SK-N-SH (cell line): ENCODE measurements at regions not wholly inside any gene's neighbourhood (a gene's known extent, or its start where the extent isn't known, plus 50 kb on each side); places are given as distances from the start of the nearest gene placed in this dataset.

ENCODE experiments used
- CTCF ChIA-PET: fragments of 300-600, 350-600 bp; formaldehyde crosslinking; extraction: SDS; loops from one replicate; lab custom pipeline; 2021; lab: Yijun Ruan, JAX
- POLR2A ChIA-PET: fragments of 350-600 bp; sonication (Branson Sonifier 250); formaldehyde crosslinking; extraction: SDS; loops from one replicate; lab custom pipeline; 2020; ENCODE audit warnings: antibody characterized with exemption, inconsistent platforms; lab: Yijun Ruan, JAX
- DNase-seq: peaks from one replicate; pipeline ENCODE4 v3.0.0; 2012
- H2AFZ ChIP-seq: fragments of 200-600 bp; sonication (generic); 2 replicates; pipeline ENCODE4 v1.8.1; 2016; ENCODE audit warnings: antibody characterized with exemption, mild to moderate bottlenecking, low read depth
- H3F3A ChIP-seq: fragments of 200-600 bp; sonication (generic); replicated peaks from 2 replicates; pipeline ENCODE3; 2016; ENCODE audit warnings: antibody characterized with exemption, mild to moderate bottlenecking; ENCODE audit not compliant: insufficient read depth
- H3K27ac ChIP-seq, 2 experiments: fragments of 200-500 bp in 1 of 2; fragments of 200-600 bp in 1 of 2; sonication (Bioruptor generic) in 1 of 2; sonication (generic), shearing (Covaris generic) in 1 of 2; 2 replicates each; pipeline versions ENCODE4 v1.5.1 to v1.6.1; 2014 to 2016; ENCODE audit warnings: low read depth in 2 of 2, inconsistent platforms in 1 of 2, low read length in 1 of 2, mild to moderate bottlenecking in 1 of 2, mixed read lengths in 1 of 2
- H3K27me3 ChIP-seq: fragments of 200-600 bp; sonication (generic), shearing (Covaris generic); 2 replicates; pipeline ENCODE4 v1.6.1; 2016; ENCODE audit warnings: mixed run types; ENCODE audit not compliant: insufficient read depth
- H3K36me3 ChIP-seq, 2 experiments: fragments of 200-500 bp in 1 of 2; fragments of 200-600 bp in 1 of 2; sonication (Bioruptor generic) in 1 of 2; sonication (generic) in 1 of 2; replicated peaks in 1 of 2; 2 replicates each; pipeline versions ENCODE3 to v1.5.1; 2014 to 2016; ENCODE audit warnings: low read length in 1 of 2, mild to moderate bottlenecking in 1 of 2; ENCODE audit not compliant: insufficient read depth in 2 of 2, control insufficient read depth in 1 of 2
- H3K4me1 ChIP-seq, 2 experiments: fragments of 200-500 bp in 1 of 2; fragments of 200-600 bp in 1 of 2; sonication (Bioruptor generic) in 1 of 2; sonication (generic), shearing (Covaris generic) in 1 of 2; 2 replicates each; pipeline versions ENCODE4 v1.5.1 to v1.6.1; 2014 to 2016; ENCODE audit warnings: low read depth in 1 of 2, low read length in 1 of 2, mixed run types in 1 of 2; ENCODE audit not compliant: insufficient read depth in 2 of 2, control insufficient read depth in 1 of 2
- H3K4me2 ChIP-seq: fragments of 200-600 bp; sonication (generic), shearing (Covaris generic); 2 replicates; pipeline ENCODE4 v1.6.1; 2017; ENCODE audit warnings: mixed run types
- H3K4me3 ChIP-seq, 2 experiments: fragments of 200-500 bp in 1 of 2; fragments of 200-600 bp in 1 of 2; sonication (Bioruptor generic) in 1 of 2; sonication (generic), shearing (Covaris generic) in 1 of 2; 2 replicates each; pipeline versions ENCODE4 v1.5.1 to v1.8.1; 2014 to 2016; ENCODE audit warnings: low read depth in 2 of 2, inconsistent platforms in 1 of 2, low read length in 1 of 2, mild to moderate bottlenecking in 1 of 2, mixed read lengths in 1 of 2, moderate library complexity in 1 of 2
- H3K79me2 ChIP-seq: fragments of 200-600 bp; sonication (generic); 2 replicates; pipeline ENCODE4 v1.8.1; 2017; ENCODE audit warnings: mild to moderate bottlenecking; ENCODE audit not compliant: insufficient read depth
- H3K9ac ChIP-seq: fragments of 200-600 bp; sonication (generic); 2 replicates; pipeline ENCODE4 v1.6.1; 2017; ENCODE audit warnings: mixed run types
- H3K9me2 ChIP-seq: fragments of 200-600 bp; sonication (generic); 2 replicates; pipeline ENCODE4 v1.6.1; 2017; ENCODE audit warnings: mixed run types
- H3K9me3 ChIP-seq: fragments of 200-600 bp; sonication (generic); 2 replicates; pipeline ENCODE4 v1.6.1; 2017; ENCODE audit warnings: mixed run types, mild to moderate bottlenecking, moderate library complexity
- H4K20me1 ChIP-seq: fragments of 200-600 bp; sonication (generic); 2 replicates; pipeline ENCODE4 v1.6.1; 2017; ENCODE audit warnings: mild to moderate bottlenecking, mixed run types; ENCODE audit not compliant: insufficient read depth
- ELF1 ChIP-seq: IDR thresholded peaks from 2 replicates; pipeline ENCODE4 v1.4.0; 2012
- EP300 ChIP-seq, 2 experiments: IDR thresholded peaks; 2 replicates each; pipeline versions ENCODE4 v1.4.0 to v1.6.1; 2012; ENCODE audit warnings: borderline replicate concordance in 1 of 2, low read depth in 1 of 2, low read length in 1 of 2
- FOXJ3 ChIP-seq: sonication (generic); formaldehyde crosslinking; IDR thresholded peaks from 2 replicates; pipeline ENCODE4 v1.5.1; 2020; ENCODE audit warnings: mild to moderate bottlenecking, missing genetic modification reagents
- FOXM1 ChIP-seq: IDR thresholded peaks from 2 replicates; pipeline ENCODE4 v1.4.0; 2012; ENCODE audit warnings: low read depth, mild to moderate bottlenecking
- GATA2 ChIP-seq: sonication (generic); formaldehyde crosslinking; IDR thresholded peaks from 2 replicates; pipeline ENCODE4 v1.5.0; 2020; ENCODE audit warnings: mild to moderate bottlenecking, missing genetic modification reagents
- MXI1 ChIP-seq: IDR thresholded peaks from 2 replicates; pipeline ENCODE4 v1.6.1; 2012; ENCODE audit warnings: mild to moderate bottlenecking, low read depth, low read length, improper control_type of control experiment
- NFIC ChIP-seq: IDR thresholded peaks from 2 replicates; pipeline ENCODE4 v1.4.0; 2012; ENCODE audit warnings: borderline replicate concordance
- NRF1 ChIP-seq: IDR thresholded peaks from 2 replicates; pipeline ENCODE4 v1.6.1; 2012; ENCODE audit warnings: low read depth, mild to moderate bottlenecking, low read length
- RFX5 ChIP-seq: IDR thresholded peaks from 2 replicates; pipeline ENCODE4 v1.6.1; 2012; ENCODE audit warnings: mild to moderate bottlenecking, improper control_type of control experiment, low read length
- SMC3 ChIP-seq: IDR thresholded peaks from 2 replicates; pipeline ENCODE4 v1.6.1; 2012; ENCODE audit warnings: low read depth, low read length, improper control_type of control experiment
- TCF12 ChIP-seq: IDR thresholded peaks from 2 replicates; pipeline ENCODE4 v1.4.0; 2012
- YY1 ChIP-seq: IDR thresholded peaks from 2 replicates; pipeline ENCODE4 v1.4.0; 2012; ENCODE audit warnings: low read depth, mild to moderate bottlenecking
- WGBS: methylation state at CpG from one replicate; pipeline ENCODE4 v1.1.6; 2017; ENCODE audit warnings: low lambda C conversion rate; 5-methylcytosine and 5-hydroxymethylcytosine counted together
- TF ChIP-seq, protein P1 (sequence below): IDR thresholded peaks from 2 replicates; pipeline ENCODE4 v1.4.0; 2012; ENCODE audit warnings: low read depth, borderline replicate concordance
- TF ChIP-seq, protein P2 (sequence below): fragments of 150-350 bp; IDR thresholded peaks from 2 replicates; pipeline ENCODE4 v1.6.1; 2016; ENCODE audit warnings: mild to moderate bottlenecking, low read depth, low read length
- TF ChIP-seq, protein P3 (sequence below): IDR thresholded peaks from 2 replicates; pipeline ENCODE4 v1.6.1; 2012; ENCODE audit warnings: mild to moderate bottlenecking, low read depth, low read length, moderate library complexity

DNA sequence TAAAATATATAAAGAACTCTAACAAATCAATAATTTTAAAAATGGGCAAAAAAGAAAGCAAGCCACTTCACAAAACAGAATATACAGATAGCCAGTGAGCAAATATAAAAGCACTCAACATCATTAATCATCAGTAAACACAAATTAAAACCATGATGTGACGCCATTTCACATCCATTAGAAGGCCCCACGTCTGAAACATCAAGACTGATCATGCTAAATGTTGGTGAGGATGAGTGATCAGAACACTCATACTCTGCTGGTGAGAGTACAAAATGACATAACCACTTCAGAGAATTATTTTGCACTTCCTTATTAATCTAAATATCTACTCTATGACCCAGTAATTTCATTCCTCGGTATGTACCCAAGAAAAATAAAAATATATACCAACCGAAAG, 512.2 kb upstream of the NR5A2 start:
- ChIA-PET POLR2A (no interaction called here), CTCF (no interaction called here)

DNA sequence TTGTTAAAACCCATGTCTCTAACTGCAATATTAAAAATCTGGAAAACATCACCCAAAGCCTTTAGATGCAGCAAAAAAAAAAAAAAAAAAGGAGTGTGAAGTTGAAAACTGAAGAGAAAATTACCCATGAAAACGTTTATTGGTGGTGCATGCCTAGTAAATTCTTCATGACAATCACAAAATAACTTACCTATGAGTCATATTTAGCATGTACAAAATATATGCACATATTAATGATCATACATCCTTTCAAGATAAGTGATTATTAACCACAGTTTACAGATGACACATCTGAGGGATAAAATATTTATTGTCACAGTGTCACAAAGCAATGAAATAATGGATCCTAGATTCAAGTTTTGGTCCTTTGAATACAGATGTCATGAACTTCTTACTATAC, 505.2 kb upstream of the NR5A2 start:
- H3K9me3 ChIP-seq: no peaks in the 10 kb centered on the region
- ChIA-PET POLR2A (no interaction called here), CTCF (no interaction called here)
- no peak overlapping the region for H3K4me2 ChIP-seq
- no peak overlapping the region for H3K4me3 ChIP-seq
- no peak overlapping the region for H2AFZ ChIP-seq
- no peaks in the 10 kb centered on the region for H3K4me1 ChIP-seq
- no peaks in the 10 kb centered on the region for H3K27me3 ChIP-seq
- 12% methylated on average over 1 of the region's 1 CpG for WGBS
- no peaks in the 10 kb centered on the region for H4K20me1 ChIP-seq
- TF ChIP-seq TCF12 (no peak), YY1 (no peak), GATA2 (CRISPR knock-in tag) (no peak), FOXJ3 (CRISPR knock-in tag) (no peak), MXI1 (no peak)
- TF ChIP-seq, protein P1, sequence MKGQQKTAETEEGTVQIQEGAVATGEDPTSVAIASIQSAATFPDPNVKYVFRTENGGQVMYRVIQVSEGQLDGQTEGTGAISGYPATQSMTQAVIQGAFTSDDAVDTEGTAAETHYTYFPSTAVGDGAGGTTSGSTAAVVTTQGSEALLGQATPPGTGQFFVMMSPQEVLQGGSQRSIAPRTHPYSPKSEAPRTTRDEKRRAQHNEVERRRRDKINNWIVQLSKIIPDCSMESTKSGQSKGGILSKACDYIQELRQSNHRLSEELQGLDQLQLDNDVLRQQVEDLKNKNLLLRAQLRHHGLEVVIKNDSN: no peak
- TF ChIP-seq, protein P2, sequence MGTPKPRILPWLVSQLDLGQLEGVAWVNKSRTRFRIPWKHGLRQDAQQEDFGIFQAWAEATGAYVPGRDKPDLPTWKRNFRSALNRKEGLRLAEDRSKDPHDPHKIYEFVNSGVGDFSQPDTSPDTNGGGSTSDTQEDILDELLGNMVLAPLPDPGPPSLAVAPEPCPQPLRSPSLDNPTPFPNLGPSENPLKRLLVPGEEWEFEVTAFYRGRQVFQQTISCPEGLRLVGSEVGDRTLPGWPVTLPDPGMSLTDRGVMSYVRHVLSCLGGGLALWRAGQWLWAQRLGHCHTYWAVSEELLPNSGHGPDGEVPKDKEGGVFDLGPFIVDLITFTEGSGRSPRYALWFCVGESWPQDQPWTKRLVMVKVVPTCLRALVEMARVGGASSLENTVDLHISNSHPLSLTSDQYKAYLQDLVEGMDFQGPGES: no peak
- TF ChIP-seq, protein P3, sequence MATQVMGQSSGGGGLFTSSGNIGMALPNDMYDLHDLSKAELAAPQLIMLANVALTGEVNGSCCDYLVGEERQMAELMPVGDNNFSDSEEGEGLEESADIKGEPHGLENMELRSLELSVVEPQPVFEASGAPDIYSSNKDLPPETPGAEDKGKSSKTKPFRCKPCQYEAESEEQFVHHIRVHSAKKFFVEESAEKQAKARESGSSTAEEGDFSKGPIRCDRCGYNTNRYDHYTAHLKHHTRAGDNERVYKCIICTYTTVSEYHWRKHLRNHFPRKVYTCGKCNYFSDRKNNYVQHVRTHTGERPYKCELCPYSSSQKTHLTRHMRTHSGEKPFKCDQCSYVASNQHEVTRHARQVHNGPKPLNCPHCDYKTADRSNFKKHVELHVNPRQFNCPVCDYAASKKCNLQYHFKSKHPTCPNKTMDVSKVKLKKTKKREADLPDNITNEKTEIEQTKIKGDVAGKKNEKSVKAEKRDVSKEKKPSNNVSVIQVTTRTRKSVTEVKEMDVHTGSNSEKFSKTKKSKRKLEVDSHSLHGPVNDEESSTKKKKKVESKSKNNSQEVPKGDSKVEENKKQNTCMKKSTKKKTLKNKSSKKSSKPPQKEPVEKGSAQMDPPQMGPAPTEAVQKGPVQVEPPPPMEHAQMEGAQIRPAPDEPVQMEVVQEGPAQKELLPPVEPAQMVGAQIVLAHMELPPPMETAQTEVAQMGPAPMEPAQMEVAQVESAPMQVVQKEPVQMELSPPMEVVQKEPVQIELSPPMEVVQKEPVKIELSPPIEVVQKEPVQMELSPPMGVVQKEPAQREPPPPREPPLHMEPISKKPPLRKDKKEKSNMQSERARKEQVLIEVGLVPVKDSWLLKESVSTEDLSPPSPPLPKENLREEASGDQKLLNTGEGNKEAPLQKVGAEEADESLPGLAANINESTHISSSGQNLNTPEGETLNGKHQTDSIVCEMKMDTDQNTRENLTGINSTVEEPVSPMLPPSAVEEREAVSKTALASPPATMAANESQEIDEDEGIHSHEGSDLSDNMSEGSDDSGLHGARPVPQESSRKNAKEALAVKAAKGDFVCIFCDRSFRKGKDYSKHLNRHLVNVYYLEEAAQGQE: no peak
- H3K9me2 ChIP-seq: no peaks in the 10 kb centered on the region
- H3K79me2 ChIP-seq: no peaks in the 10 kb centered on the region
- no peak for DNase-seq
- no peak overlapping the region for H3K9ac ChIP-seq
- no peak overlapping the region for H3K27ac ChIP-seq
- no peaks in the 10 kb centered on the region for H3K36me3 ChIP-seq
- H3F3A ChIP-seq: no peaks in the 10 kb centered on the region

More for the DNA sequence above, 512.2 kb upstream of the NR5A2 start:
- no peak for TF ChIP-seq RFX5
- no peak for TF ChIP-seq NRF1
- TF ChIP-seq TCF12: no peak
- no peak for TF ChIP-seq ELF1
- no peak for TF ChIP-seq SMC3
- TF ChIP-seq EP300 (IDR thresholded peaks at IDR 0.05; ENCODE audit: borderline replicate concordance in 1 of 2, low read depth in 1 of 2, low read length in 1 of 2): no peak
- TF ChIP-seq FOXM1: no peak
- TF ChIP-seq NFIC: no peak
- H3K9ac ChIP-seq: no peak overlapping the region
- H3K9me3 ChIP-seq: no peaks in the 10 kb centered on the region
- WGBS: 68% methylated on average over 4 of the region's 4 CpGs
- H3K4me1 ChIP-seq: peaks cover 0 to 3% of the 10 kb centered on the region in 2 experiments; a peak in 2 of 4 replicates
- no peaks in the 10 kb centered on the region for H3K9me2 ChIP-seq
- H4K20me1 ChIP-seq: no peaks in the 10 kb centered on the region
- H3K27me3 ChIP-seq: no peaks in the 10 kb centered on the region
- no peak for DNase-seq
- no peaks in the 10 kb centered on the region for H3K36me3 ChIP-seq
- H3K4me3 ChIP-seq: no peak overlapping the region
- no peak overlapping the region for H3K4me2 ChIP-seq
- H3K27ac ChIP-seq: no peak overlapping the region
- H3F3A ChIP-seq: no peaks in the 10 kb centered on the region
- H2AFZ ChIP-seq: no peak overlapping the region
- H3K79me2 ChIP-seq: no peaks in the 10 kb centered on the region
